ENCODE measurements at regions not wholly inside any gene's neighbourhood (a gene's known extent, or its start where the extent isn't known, plus 50 kb on each side); places are given as distances from the start of the nearest gene placed in this dataset.

- Mint-ChIP-seq H3K9me3 (ENCODE audit: unreplicated experiment) (peaks cover 12% of the 10 kb centered on the region), H3K27me3 (ENCODE audit: unreplicated experiment) (no peaks in the 10 kb centered on the region), H3K36me3 (ENCODE audit: unreplicated experiment) (peaks cover 2% of the 10 kb centered on the region), H3K4me1 (ENCODE audit: unreplicated experiment) (no peaks in the 10 kb centered on the region), H3K27ac (ENCODE audit: unreplicated experiment) (no peak overlapping the region), H3K4me3 (ENCODE audit: unreplicated experiment) (no peak overlapping the region)
- no peak for DNase-seq (ENCODE audit: extremely low spot score, unreplicated experiment)
- TF ChIP-seq CTCF (IDR thresholded peaks at IDR 0.05): no peak
Measured at GRCh38 chr6:169370666-169371343, 117.2 kb upstream of the THBS2 start.

- H3K27me3 Mint-ChIP-seq (ENCODE audit: unreplicated experiment): peaks cover under 1% of the 10 kb centered on the region
- peaks cover 2% of the 10 kb centered on the region for H3K36me3 Mint-ChIP-seq (ENCODE audit: unreplicated experiment)
- peaks cover 10% of the 10 kb centered on the region for H3K9me3 Mint-ChIP-seq (ENCODE audit: unreplicated experiment)
- no peak overlapping the region for H3K27ac Mint-ChIP-seq (ENCODE audit: unreplicated experiment)
- no peak overlapping the region for H3K4me3 Mint-ChIP-seq (ENCODE audit: unreplicated experiment)
- DNase-seq (ENCODE audit: extremely low spot score, unreplicated experiment): peak; percentile 83
- TF ChIP-seq CTCF (IDR thresholded peaks at IDR 0.05): no peak
- no peaks in the 10 kb centered on the region for H3K4me1 Mint-ChIP-seq (ENCODE audit: unreplicated experiment)
Measured at GRCh38 chr6:169370054-169370453, 116.4 kb upstream of the THBS2 start.

GRCh38 chr6:169368200-169368599 is 114.6 kb upstream of the THBS2 start:
- TF ChIP-seq CTCF (IDR thresholded peaks at IDR 0.05): no peak
- Mint-ChIP-seq H3K27me3 (ENCODE audit: unreplicated experiment) (peaks cover 6% of the 10 kb centered on the region), H3K9me3 (ENCODE audit: unreplicated experiment) (no peaks in the 10 kb centered on the region), H3K4me3 (ENCODE audit: unreplicated experiment) (no peak overlapping the region), H3K36me3 (ENCODE audit: unreplicated experiment) (no peaks in the 10 kb centered on the region), H3K27ac (ENCODE audit: unreplicated experiment) (no peak overlapping the region), H3K4me1 (ENCODE audit: unreplicated experiment) (no peaks in the 10 kb centered on the region)
- DNase-seq (ENCODE audit: extremely low spot score, unreplicated experiment): no peak

DNA sequence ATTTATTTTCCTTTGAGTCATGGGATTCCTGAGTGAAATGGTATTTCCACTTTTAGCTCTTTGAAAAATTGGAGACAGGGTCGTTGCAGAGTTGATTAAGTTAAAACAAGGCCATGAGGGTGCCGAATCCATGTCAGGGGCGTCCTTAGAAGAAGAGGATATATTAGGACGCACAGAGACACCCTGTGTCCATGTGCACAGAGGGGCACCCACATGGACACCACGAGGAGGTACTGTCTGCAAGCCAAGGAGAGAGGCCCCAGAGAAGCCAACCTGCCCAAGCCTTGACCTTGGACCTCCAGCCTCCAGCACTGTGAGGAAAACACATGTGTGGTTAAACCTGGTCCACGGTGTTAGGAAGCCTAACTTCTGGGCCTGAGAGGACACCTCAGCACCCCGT is 113.9 kb upstream of the THBS2 start:
- Mint-ChIP-seq H3K4me1 (ENCODE audit: unreplicated experiment) (no peaks in the 10 kb centered on the region), H3K27ac (ENCODE audit: unreplicated experiment) (no peak overlapping the region), H3K36me3 (ENCODE audit: unreplicated experiment) (no peaks in the 10 kb centered on the region), H3K4me3 (ENCODE audit: unreplicated experiment) (no peak overlapping the region), H3K9me3 (ENCODE audit: unreplicated experiment) (no peaks in the 10 kb centered on the region), H3K27me3 (ENCODE audit: unreplicated experiment) (peaks cover 9% of the 10 kb centered on the region)
- DNase-seq (ENCODE audit: extremely low spot score, unreplicated experiment): no peak
- TF ChIP-seq CTCF (IDR thresholded peaks at IDR 0.05): no peak

- no peaks in the 10 kb centered on the region for H3K4me1 Mint-ChIP-seq (ENCODE audit: unreplicated experiment)
- no peaks in the 10 kb centered on the region for H3K9me3 Mint-ChIP-seq (ENCODE audit: unreplicated experiment)
- TF ChIP-seq CTCF (IDR thresholded peaks at IDR 0.05): no peak
- H3K27me3 Mint-ChIP-seq (ENCODE audit: unreplicated experiment): peaks cover 9% of the 10 kb centered on the region
- H3K4me3 Mint-ChIP-seq (ENCODE audit: unreplicated experiment): no peak overlapping the region
- no peaks in the 10 kb centered on the region for H3K36me3 Mint-ChIP-seq (ENCODE audit: unreplicated experiment)
- DNase-seq (ENCODE audit: extremely low spot score, unreplicated experiment): no peak
- no peak overlapping the region for H3K27ac Mint-ChIP-seq (ENCODE audit: unreplicated experiment)
Measured at GRCh38 chr6:169366258-169366901, 112.7 kb upstream of the THBS2 start.

Data from osteocyte (in vitro differentiated cells).